ENCODE measurements at regions not wholly inside any gene's neighbourhood (a gene's known extent, or its start where the extent isn't known, plus 50 kb on each side); places are given as distances from the start of the nearest gene placed in this dataset.

DNA sequence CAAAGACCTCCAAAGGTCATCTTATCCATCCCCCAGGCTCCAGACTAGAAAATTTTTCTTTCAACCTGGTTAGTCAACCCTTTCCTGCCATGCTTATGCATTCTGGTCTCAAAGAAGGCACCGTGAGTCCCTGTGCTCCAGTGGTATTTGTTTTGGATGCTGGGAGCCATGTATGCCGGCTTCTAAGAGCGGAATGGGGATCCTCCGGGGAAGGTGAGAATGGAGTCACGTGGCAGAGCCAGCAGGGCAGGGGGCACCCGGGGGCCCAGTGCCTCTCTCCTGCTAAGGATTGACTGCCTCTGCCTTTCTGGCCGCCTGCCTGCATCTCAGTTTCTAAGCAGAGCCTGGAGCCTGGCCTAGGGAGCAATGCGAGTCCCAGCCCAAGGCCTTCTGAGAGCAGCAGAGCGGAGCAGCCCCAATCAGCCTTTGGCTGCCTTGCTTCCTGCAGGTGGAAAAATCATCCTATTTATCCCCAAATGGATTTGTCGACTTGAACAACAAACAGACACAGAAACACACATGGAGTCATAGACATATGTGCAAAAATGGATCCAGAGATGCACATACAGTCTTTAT is 141.0 kb downstream of the PJA1 start:
- RAD21 ChIA-PET (ENCODE audit: unreplicated experiment) = interaction anchor here (0.6 kb wide), 1 partner anchor 514 kb away, joined by 3 read pairs; no protein-coding TSS in a partner anchor
- peaks cover 23% of the 10 kb centered on the region for H3K4me1 ChIP-seq (ENCODE audit: control insufficient read depth, insufficient read depth, low read length)

DNA sequence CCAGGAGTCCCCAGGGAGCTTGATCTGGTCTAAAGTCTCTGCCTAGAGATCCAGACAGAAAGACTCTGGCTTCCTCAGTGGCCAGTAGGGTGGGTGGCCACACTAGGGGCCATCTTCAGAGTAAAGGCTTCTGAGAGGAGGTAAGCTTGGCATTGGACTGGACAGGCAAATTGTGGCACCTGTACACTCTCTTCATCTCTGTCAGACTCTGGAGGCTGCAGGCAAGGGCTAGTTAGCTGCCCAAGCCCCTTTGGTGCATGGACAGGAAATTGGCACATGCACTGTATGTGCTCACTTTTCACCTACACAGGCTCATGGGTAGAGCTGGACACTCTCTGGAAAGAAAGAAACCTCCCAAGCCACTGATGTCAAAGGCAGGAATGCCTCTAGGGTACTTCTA is 142.8 kb downstream of the PJA1 start:
- ChIA-PET POLR2A (no interaction called here), CTCF (no interaction called here), RAD21 (ENCODE audit: unreplicated experiment) (no interaction called here), SMC1A (ENCODE audit: uncharacterized antibody, unreplicated experiment) (interaction anchor here (1.0 to 2.2 kb wide), 2 partner anchors 10 to 18 kb away, joined by 3 to 5 read pairs; no protein-coding TSS in a partner anchor)
- ATAC-seq = no peak
- in situ Hi-C loops (cut with MboI) (no loop called here), intact Hi-C loops (cut with micrococcal nuclease; ENCODE audit: unreplicated experiment) (no loop called here)
- H3K36me3 ChIP-seq (ENCODE audit: control insufficient read depth in 2 of 2, insufficient read depth in 2 of 2, low read length in 1 of 2) = no peaks in the 10 kb centered on the region
- H3K4me2 ChIP-seq (ENCODE audit: control insufficient read depth, insufficient read depth) = no peak overlapping the region
- no peak overlapping the region for H2AFZ ChIP-seq (ENCODE audit: control insufficient read depth, low read depth, low read length)
- no peaks in the 10 kb centered on the region for H3K79me2 ChIP-seq (ENCODE audit: control insufficient read depth, insufficient read depth, low read length)
- H3K4me1 ChIP-seq (ENCODE audit: control insufficient read depth, insufficient read depth, low read length) = peaks cover 7% of the 10 kb centered on the region
- H3K9ac ChIP-seq (ENCODE audit: control insufficient read depth, insufficient read depth, low read length) = no peak overlapping the region
- no TSS peak for BruUV-seq (replicated peaks)
- no peaks in the 10 kb centered on the region for H4K20me1 ChIP-seq (ENCODE audit: control insufficient read depth, insufficient read depth)
- H3K27me3 ChIP-seq (replicated peaks in 1 of 2; ENCODE audit: control insufficient read depth in 2 of 2, insufficient read depth in 2 of 2, low read length in 1 of 2) = no peaks in the 10 kb centered on the region
- no peak for DNase-seq (ENCODE audit: low read depth, low spot score)
- no peak overlapping the region for H3K27ac ChIP-seq (ENCODE audit: control insufficient read depth, insufficient read depth)
- FAIRE-seq = no peak
- H3K9me3 ChIP-seq (replicated peaks; ENCODE audit: control insufficient read depth, insufficient read depth, low read length) = no peaks in the 10 kb centered on the region
- H3K4me3 ChIP-seq = no peak overlapping the region
- no peak for TF ChIP-seq TCF7 (IDR thresholded peaks at IDR 0.05; ENCODE audit: borderline replicate concordance)
- TF ChIP-seq EZH2 (IDR thresholded peaks at IDR 0.05; ENCODE audit: borderline replicate concordance, control insufficient read depth, low read depth, low read length) = no peak
- TF ChIP-seq CHD4 (IDR thresholded peaks at IDR 0.05) = no peak

More for the DNA sequence above, 141.0 kb downstream of the PJA1 start:
- Histone ChIP-seq H3K9ac (ENCODE audit: control insufficient read depth, insufficient read depth, low read length) (no peak overlapping the region), H3K27ac (ENCODE audit: control insufficient read depth, insufficient read depth) (no peak overlapping the region), H4K20me1 (ENCODE audit: control insufficient read depth, insufficient read depth) (no peaks in the 10 kb centered on the region), H3K36me3 (ENCODE audit: control insufficient read depth in 2 of 2, insufficient read depth in 2 of 2, low read length in 1 of 2) (no peaks in the 10 kb centered on the region), H3K27me3 (replicated peaks in 1 of 2; ENCODE audit: control insufficient read depth in 2 of 2, insufficient read depth in 2 of 2, low read length in 1 of 2) (no peaks in the 10 kb centered on the region), H3K79me2 (ENCODE audit: control insufficient read depth, insufficient read depth, low read length) (no peaks in the 10 kb centered on the region), H3K4me3 (no peak overlapping the region), H2AFZ (ENCODE audit: control insufficient read depth, low read depth, low read length) (no peak overlapping the region), H3K9me3 (replicated peaks; ENCODE audit: control insufficient read depth, insufficient read depth, low read length) (no peaks in the 10 kb centered on the region), H3K4me2 (ENCODE audit: control insufficient read depth, insufficient read depth) (no peak overlapping the region)
- intact Hi-C loops (cut with micrococcal nuclease; ENCODE audit: unreplicated experiment) (no loop called here), in situ Hi-C loops (cut with MboI) (no loop called here)
- ATAC-seq (no peak), FAIRE-seq (no peak), DNase-seq (ENCODE audit: low read depth, low spot score) (no peak)
- WGBS (ENCODE audit: insufficient coverage, insufficient replicate concordance, low lambda C conversion rate, missing lambda C conversion rate) = 42% methylated on average over 10 of the region's 10 CpGs
- TF ChIP-seq CHD1 (IDR thresholded peaks at IDR 0.05; ENCODE audit: low read depth, low read length) = no peak
- SMC1A ChIA-PET (ENCODE audit: uncharacterized antibody, unreplicated experiment) = interaction anchor here (2.2 kb wide), 1 partner anchor 16 kb away, joined by 5 read pairs; no protein-coding TSS in a partner anchor
- BruUV-seq (replicated peaks) = no TSS peak
- CTCF ChIA-PET = no interaction called here
- POLR2A ChIA-PET = no interaction called here

All from GM12878 (cell line).